ENCODE measurements at regions not wholly inside any gene's neighbourhood (a gene's known extent, or its start where the extent isn't known, plus 50 kb on each side); places are given as distances from the start of the nearest gene placed in this dataset.

- DNase-seq: peak in 1 of 3 experiments; percentile 49
Observed at GRCh38 chr11:127677660-127678425, 677.3 kb upstream of the KIRREL3 start.

- DNase-seq: no peak
Observed at GRCh38 chr11:127675581-127675980, 675.0 kb upstream of the KIRREL3 start.

- DNase-seq: no peak
Observed at GRCh38 chr11:127674754-127675153, 674.2 kb upstream of the KIRREL3 start.

GRCh38 chr11:127670374-127671119 lies 670.0 kb upstream of the KIRREL3 start:
- DNase-seq: no peak

- DNase-seq: no peak
Observed at GRCh38 chr11:127656116-127656836, 655.7 kb upstream of the KIRREL3 start.

DNA sequence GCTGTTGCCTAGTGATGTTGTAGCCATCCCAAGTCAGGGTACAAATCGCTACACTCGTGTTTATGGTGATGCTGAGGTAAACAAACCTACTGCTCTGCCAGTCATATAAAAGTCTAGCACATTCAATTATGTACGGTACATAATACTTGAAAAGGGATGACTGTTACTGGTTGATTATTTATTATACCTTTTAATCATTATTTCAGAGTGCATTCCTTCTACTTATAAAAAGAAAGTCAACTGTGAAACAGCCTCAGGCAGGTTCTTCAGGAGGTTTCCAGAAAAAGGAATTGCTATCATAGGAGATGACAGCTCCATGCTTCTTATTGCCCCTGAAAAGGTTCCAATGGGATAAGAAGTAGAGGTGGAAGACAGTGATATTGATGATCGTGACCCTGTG lies 652.5 kb upstream of the KIRREL3 start:
- no peak for DNase-seq

DNA sequence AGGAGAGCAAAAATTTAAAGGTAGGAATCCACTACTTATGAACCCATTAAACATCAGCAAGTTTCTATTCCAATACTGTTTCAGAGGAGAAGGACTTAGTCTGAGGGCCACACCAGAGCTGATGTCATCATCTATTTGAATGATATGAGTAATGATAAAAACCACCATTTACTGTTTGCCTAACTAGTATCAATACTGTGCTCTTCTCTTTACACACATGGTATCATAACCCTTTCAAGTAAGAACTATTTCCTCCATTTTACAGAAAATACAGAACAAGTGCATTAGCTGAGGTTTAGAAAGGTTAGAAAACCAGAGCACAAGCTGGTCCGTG lies 651.3 kb upstream of the KIRREL3 start:
- no peak for DNase-seq

GRCh38 chr11:127651175-127651887 lies 650.8 kb upstream of the KIRREL3 start:
- no peak for DNase-seq

GRCh38 chr11:127649958-127650357 lies 649.4 kb upstream of the KIRREL3 start:
- DNase-seq: no peak

- no peak for DNase-seq
Observed at GRCh38 chr11:127649071-127649470, 648.5 kb upstream of the KIRREL3 start.

GRCh38 chr11:127648583-127648982 lies 648.0 kb upstream of the KIRREL3 start:
- DNase-seq: no peak

DNA sequence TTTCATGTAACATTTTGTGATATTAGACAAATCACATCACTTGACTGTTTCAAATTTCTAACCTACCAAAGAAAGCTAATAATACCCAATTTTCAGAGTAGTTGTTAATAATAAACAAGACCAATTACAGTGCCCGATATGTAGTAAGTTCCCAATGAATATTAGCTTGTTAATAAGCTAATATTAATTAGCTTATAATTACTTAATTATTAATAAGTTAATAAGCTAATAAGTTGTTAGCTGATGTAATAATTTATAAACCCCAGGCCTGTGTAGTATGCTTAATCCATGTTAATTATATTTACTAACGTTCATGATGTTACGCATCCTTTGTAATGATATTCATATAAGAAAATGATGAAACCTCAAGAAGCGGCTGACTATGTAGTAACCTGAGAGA lies 643.8 kb upstream of the KIRREL3 start:
- DNase-seq: no peak

DNA sequence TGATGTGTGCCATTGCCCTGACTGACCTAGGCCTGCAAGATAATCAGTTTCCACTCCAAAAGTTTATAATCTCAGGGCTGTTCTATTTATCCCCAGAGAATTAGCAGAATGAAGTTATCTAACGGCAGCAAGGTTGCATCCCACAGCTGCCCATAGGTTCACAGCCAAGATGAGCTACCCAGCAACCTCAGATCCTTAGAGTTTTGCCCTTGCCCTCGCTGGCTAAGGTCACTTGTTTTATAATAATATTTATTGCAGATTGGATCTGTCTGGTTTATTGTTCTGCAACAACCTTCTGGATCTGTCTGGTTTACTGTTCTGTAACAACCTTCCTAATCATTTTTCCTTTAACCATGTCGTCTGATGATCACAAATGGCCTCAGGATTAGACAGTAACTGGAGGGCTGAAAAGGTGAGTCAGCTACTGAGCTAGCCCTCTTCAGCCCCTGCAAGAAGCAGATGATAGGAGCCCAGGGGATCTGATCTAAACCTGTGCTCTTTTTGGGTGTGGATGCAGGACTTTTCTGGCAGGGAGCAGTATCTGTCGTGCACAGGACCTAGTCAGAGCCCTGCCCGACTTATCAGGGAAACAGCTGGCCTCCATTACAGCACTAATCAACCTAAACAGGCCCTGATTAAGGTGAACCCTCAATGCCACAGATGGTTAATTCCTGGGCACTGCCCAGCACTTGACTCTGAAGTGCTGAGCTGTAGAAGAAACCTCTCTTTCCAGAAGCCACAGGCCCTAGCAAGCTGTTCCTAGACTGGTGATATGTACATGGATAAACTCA lies 642.9 kb upstream of the KIRREL3 start:
- DNase-seq: no peak

DNA sequence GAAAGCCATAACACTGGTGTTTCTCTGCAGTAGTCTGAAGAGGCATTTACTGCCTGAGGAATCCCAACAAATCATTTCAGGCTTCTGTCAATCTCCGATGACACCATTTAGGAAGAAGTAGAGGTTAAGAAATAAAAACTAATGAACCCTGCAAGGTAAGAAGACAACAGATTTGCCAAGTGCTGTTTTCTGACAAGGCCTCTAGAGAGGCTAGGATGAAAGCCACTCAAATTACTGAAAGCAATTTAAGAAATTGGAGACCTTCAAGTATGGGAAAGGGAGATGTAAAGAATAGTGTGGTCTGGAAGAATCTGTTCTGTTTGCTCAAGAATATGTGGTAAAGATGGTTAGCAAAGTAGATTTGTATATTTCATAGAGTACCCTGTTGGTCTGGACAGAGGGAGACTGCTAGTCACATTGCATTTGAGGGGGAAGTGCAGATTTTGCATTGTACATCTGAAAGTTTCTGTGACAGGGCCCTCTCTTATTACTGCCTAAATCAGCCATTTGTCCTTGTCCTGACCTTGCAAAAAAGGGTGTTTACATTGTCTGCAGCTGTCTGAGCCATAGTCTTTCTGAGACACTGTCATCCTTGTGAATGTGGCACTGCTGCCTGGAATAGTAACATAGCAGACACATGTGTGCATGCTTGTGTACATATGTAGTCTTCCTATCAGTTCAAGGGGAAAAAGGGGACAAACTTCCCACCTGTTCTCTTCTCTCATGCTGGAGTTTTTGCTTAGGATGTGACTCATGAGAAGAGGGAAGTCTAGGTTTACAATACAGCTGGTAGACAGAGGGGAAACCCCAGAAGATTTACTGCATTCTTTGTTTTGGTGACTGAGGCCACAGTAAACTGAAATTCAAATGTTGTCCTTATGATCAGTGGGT lies 640.2 kb upstream of the KIRREL3 start:
- DNase-seq: peak; percentile 26 to 47 (median 47)

GRCh38 chr11:127639916-127640315 lies 639.3 kb upstream of the KIRREL3 start:
- no peak for DNase-seq

DNA sequence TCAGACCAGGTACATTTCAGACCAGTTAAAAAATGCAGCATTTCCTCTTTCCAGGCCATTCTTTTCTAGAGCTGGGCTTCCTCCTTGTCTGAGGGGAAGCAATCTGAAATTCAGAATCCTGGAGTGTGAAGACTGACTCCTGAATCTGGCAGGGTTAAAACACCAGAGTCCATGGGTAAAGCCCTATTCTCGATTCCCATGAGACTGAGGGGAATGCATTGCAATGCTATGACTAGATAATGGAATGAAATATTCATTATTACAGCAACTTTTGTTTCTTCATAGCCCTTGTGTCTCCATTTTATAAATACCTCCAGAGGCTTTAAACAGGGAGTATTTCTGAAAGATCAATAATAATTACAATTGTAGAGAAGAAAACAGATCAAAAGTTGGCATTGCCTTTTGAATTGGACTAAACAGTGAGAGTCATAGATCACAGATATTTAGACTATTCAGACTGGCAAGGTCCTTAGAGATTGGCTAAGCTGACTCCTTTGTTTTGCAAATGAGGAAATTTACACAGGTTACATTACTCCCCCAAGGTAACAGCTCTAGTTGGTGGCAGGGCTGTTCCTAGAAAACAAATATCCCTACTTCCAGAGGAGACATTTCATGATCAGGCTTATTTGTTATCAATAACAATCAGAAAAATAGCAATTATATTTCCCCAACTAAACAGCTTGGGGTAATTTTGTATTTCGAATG lies 632.6 kb upstream of the KIRREL3 start:
- DNase-seq: no peak

GRCh38 chr11:127632546-127632945 lies 632.0 kb upstream of the KIRREL3 start:
- no peak for DNase-seq

- DNase-seq: no peak
Observed at GRCh38 chr11:127631974-127632373, 631.4 kb upstream of the KIRREL3 start.

DNA sequence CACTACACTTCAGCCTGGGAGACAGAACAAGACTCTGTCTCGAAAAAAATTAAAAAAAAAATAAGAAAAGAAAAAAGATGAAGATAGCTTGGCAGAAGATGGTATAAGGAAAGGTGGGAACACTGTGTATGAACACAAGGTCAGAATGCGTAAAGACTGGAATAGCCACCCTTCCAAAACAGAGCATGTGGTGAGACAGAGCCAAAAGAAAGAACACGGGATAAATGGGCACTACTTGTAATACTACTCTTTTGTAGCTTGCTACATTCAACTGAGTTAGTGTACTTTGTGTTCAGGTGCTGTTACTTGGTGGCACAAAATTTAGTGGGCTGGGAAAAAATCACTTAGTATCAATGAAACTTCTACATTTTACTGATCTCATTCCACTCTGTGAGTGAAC lies 628.6 kb upstream of the KIRREL3 start:
- DNase-seq: no peak

GRCh38 chr11:127628458-127628785 lies 627.9 kb upstream of the KIRREL3 start:
- no peak for DNase-seq
